ENCODE measurements at regions not wholly inside any gene's neighbourhood (a gene's known extent, or its start where the extent isn't known, plus 50 kb on each side); places are given as distances from the start of the nearest gene placed in this dataset.

- no peak for DNase-seq (ENCODE audit: low spot score, unreplicated experiment)
- Mint-ChIP-seq H3K9me3 (ENCODE audit: low read depth) (no peaks in the 10 kb centered on the region), H3K4me3 (ENCODE audit: low read depth) (no peak overlapping the region), H3K27ac (no peak overlapping the region), H3K36me3 (ENCODE audit: insufficient read depth) (no peaks in the 10 kb centered on the region), H3K4me1 (ENCODE audit: low read depth) (no peaks in the 10 kb centered on the region), H3K27me3 (peaks cover 13% of the 10 kb centered on the region)
- no peak for TF ChIP-seq CTCF (IDR thresholded peaks at IDR 0.05; ENCODE audit: unreplicated experiment)
Measured at GRCh38 chr1:30402031-30402430, 321.4 kb downstream of the MATN1 start.

GRCh38 chr1:30400507-30400906 lies 322.9 kb downstream of the MATN1 start:
- no peak for TF ChIP-seq CTCF (IDR thresholded peaks at IDR 0.05; ENCODE audit: unreplicated experiment)
- no peaks in the 10 kb centered on the region for H3K36me3 Mint-ChIP-seq (ENCODE audit: insufficient read depth)
- no peak for DNase-seq (ENCODE audit: low spot score, unreplicated experiment)
- H3K27ac Mint-ChIP-seq = no peak overlapping the region
- H3K9me3 Mint-ChIP-seq (ENCODE audit: low read depth) = no peaks in the 10 kb centered on the region
- no peaks in the 10 kb centered on the region for H3K4me1 Mint-ChIP-seq (ENCODE audit: low read depth)
- H3K27me3 Mint-ChIP-seq = peaks cover 5% of the 10 kb centered on the region
- no peak overlapping the region for H3K4me3 Mint-ChIP-seq (ENCODE audit: low read depth)

- Mint-ChIP-seq H3K4me3 (ENCODE audit: low read depth) (no peak overlapping the region), H3K27me3 (peaks cover 5% of the 10 kb centered on the region), H3K27ac (no peak overlapping the region), H3K36me3 (ENCODE audit: insufficient read depth) (no peaks in the 10 kb centered on the region), H3K9me3 (ENCODE audit: low read depth) (no peaks in the 10 kb centered on the region), H3K4me1 (ENCODE audit: low read depth) (no peaks in the 10 kb centered on the region)
- DNase-seq (ENCODE audit: low spot score, unreplicated experiment) = no peak
- no peak for TF ChIP-seq CTCF (IDR thresholded peaks at IDR 0.05; ENCODE audit: unreplicated experiment)
Measured at GRCh38 chr1:30399026-30399425, 324.4 kb downstream of the MATN1 start.

- no peaks in the 10 kb centered on the region for H3K4me1 Mint-ChIP-seq (ENCODE audit: low read depth)
- DNase-seq (ENCODE audit: low spot score, unreplicated experiment) = no peak
- H3K27me3 Mint-ChIP-seq = no peaks in the 10 kb centered on the region
- no peak overlapping the region for H3K27ac Mint-ChIP-seq
- no peak for TF ChIP-seq CTCF (IDR thresholded peaks at IDR 0.05; ENCODE audit: unreplicated experiment)
- no peaks in the 10 kb centered on the region for H3K36me3 Mint-ChIP-seq (ENCODE audit: insufficient read depth)
- peaks cover 4% of the 10 kb centered on the region for H3K9me3 Mint-ChIP-seq (ENCODE audit: low read depth)
- no peak overlapping the region for H3K4me3 Mint-ChIP-seq (ENCODE audit: low read depth)
Measured at GRCh38 chr1:30397576-30397975, 325.8 kb downstream of the MATN1 start.

GRCh38 chr1:30395631-30396030 lies 327.8 kb downstream of the MATN1 start:
- H3K9me3 Mint-ChIP-seq (ENCODE audit: low read depth) = peaks cover 6% of the 10 kb centered on the region
- no peak for DNase-seq (ENCODE audit: low spot score, unreplicated experiment)
- no peak overlapping the region for H3K4me3 Mint-ChIP-seq (ENCODE audit: low read depth)
- H3K4me1 Mint-ChIP-seq (ENCODE audit: low read depth) = no peaks in the 10 kb centered on the region
- TF ChIP-seq CTCF (IDR thresholded peaks at IDR 0.05; ENCODE audit: unreplicated experiment) = no peak
- H3K27me3 Mint-ChIP-seq = peaks cover 4% of the 10 kb centered on the region
- no peaks in the 10 kb centered on the region for H3K36me3 Mint-ChIP-seq (ENCODE audit: insufficient read depth)
- H3K27ac Mint-ChIP-seq = no peak overlapping the region

Data from progenitor cell of endocrine pancreas (in vitro differentiated cells).